CD4-positive, alpha-beta T cell (primary cell): ENCODE measurements at regions not wholly inside any gene's neighbourhood (a gene's known extent, or its start where the extent isn't known, plus 50 kb on each side); places are given as distances from the start of the nearest gene placed in this dataset.

Experiments
- ATAC-seq: fragments of 200-7000 bp; cut with Tn5 transposase; one replicate; pipeline ENCODE4 v1.10.0; 2022; ENCODE audit warnings: mild to moderate bottlenecking; ENCODE audit not compliant: poor library complexity
- CTCF ChIA-PET: fragments of 350-600 bp; sonication (Branson Sonifier 250); formaldehyde crosslinking; loops from one replicate; lab custom pipeline; 2021; ENCODE audit warnings: antibody characterized with exemption, inconsistent platforms; lab: Charles Lee
- POLR2A ChIA-PET: fragments of 350-600 bp; sonication (Branson Sonifier 250); formaldehyde crosslinking; loops from one replicate; lab custom pipeline; 2021; ENCODE audit warnings: antibody characterized with exemption, inconsistent platforms; lab: Charles Lee
- DNase-seq, 14 experiments: peaks; one replicate each; pipeline ENCODE4 v3.0.0-alpha.2; 2013 to 2020; ENCODE audit warnings: mixed read lengths in 2 of 14
- H3K27ac ChIP-seq, 2 donors: one replicate each; pipeline versions ENCODE4 v1.5.1 to v1.7.0; 2013; ENCODE audit warnings: low read length in 2 of 2, low read depth in 1 of 2, mild to moderate bottlenecking in 1 of 2
- H3K27me3 ChIP-seq, 2 experiments: 1 replicate in 1 of 2; 2 replicates in 1 of 2; pipeline versions ENCODE4 v1.6.1 to v1.7.0; 2013; ENCODE audit warnings: low read length in 2 of 2, control low read depth in 1 of 2, mild to moderate bottlenecking in 1 of 2, moderate library complexity in 1 of 2; ENCODE audit not compliant: insufficient read depth in 2 of 2, control insufficient read depth in 1 of 2
- H3K36me3 ChIP-seq: one replicate; pipeline ENCODE4 v1.6.1; 2013; ENCODE audit warnings: low read length, control low read depth; ENCODE audit not compliant: insufficient read depth
- H3K4me1 ChIP-seq: one replicate; pipeline ENCODE4 v1.6.1; 2013; ENCODE audit warnings: low read length, control low read depth; ENCODE audit not compliant: insufficient read depth
- H3K4me3 ChIP-seq: one replicate; pipeline ENCODE4 v1.5.1; 2013; ENCODE audit warnings: mild to moderate bottlenecking, low read length, moderate library complexity
- H3K9me3 ChIP-seq, 2 experiments: 1 replicate in 1 of 2; 2 replicates in 1 of 2; pipeline versions ENCODE4 v1.6.1 to v1.7.0; 2013; ENCODE audit warnings: low read length in 2 of 2, mild to moderate bottlenecking in 2 of 2, control low read depth in 1 of 2, moderate library complexity in 1 of 2; ENCODE audit not compliant: control insufficient read depth in 1 of 2, insufficient read depth in 1 of 2
- H3K27ac Mint-ChIP-seq: one replicate; pipeline ENCODE4 v1.8.0; 2020; ENCODE audit warnings: mixed read lengths
- H3K27me3 Mint-ChIP-seq: one replicate; pipeline ENCODE4 v1.8.0; 2021; ENCODE audit warnings: mixed read lengths
- H3K36me3 Mint-ChIP-seq: one replicate; pipeline ENCODE4 v1.8.0; 2021; ENCODE audit warnings: low read depth, mixed read lengths
- H3K4me1 Mint-ChIP-seq: one replicate; pipeline ENCODE4 v1.8.0; 2021; ENCODE audit warnings: low read depth, mixed read lengths
- H3K4me3 Mint-ChIP-seq: one replicate; pipeline ENCODE4 v1.8.0; 2020; ENCODE audit warnings: mild to moderate bottlenecking, mixed read lengths
- H3K9me3 Mint-ChIP-seq: one replicate; pipeline ENCODE4 v1.8.0; 2020; ENCODE audit warnings: mixed read lengths
- intact Hi-C, 2 experiments: fragments of 100-400 bp; cut with DNase I in 1 of 2; cut with micrococcal nuclease in 1 of 2; formaldehyde crosslinking; loops; one replicate each; pipeline versions ENCODE4 v1.15.1 to v1.9.0; 2023 to 2025; cut with DNase I, micrococcal nuclease
- TF ChIP-seq, protein P1 (sequence below): fragments of 200-600 bp; IDR thresholded peaks from one replicate; pipeline ENCODE4 v1.8.0; 2022; ENCODE audit warnings: antibody characterized with exemption, mild to moderate bottlenecking

DNA sequence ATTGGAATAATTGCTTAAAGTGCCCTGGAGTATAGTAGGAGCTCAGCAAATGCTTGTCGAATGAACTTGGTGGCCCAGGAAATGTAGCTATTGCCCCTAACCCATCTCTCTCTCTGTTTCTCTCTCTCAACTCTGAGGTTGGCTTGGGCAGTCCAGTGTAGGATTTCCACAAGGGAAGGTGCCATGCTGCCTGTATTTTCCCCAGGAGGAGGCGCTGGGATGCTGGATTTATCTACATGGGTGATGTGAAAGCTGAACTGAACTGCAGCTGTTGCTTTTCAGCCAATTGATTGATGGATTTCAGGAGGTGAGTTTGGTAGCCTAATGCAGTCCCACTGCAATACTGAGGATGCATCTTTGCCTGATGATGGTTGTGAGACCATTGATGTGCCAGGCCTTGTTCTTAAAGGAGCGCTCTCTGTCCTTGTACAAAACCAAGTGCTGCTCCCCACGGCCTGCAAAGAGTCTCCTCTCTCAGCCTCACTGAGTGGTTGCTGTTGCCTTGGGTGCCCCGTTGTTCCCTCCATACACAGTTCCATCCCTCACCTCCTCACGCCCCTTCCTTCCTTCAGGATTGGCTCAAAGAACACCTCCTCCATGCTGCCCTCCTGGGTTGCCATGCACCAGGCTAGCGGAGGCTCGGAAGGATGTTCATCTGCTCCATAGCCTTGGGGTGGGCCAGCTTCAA is 200.6 kb downstream of the GLRX3 start:
- no peak overlapping the region for H3K4me3 Mint-ChIP-seq
- no peak for DNase-seq

DNA sequence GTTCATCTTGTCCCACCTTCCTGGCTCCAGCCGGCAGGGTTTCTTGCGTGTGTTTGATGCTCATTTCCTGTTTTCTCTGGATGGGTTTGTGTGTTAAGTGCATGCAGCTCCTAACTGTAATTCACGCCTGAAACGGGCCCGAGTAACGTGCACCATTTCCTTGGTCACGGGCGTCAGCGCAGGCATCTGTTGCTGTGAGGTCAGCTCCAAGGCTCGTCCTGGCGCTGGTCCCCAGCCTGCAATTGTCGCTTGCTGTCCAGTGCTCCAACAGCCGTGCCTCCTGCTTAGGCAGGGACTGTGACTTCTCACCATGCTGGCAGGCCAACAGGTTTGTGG is 201.1 kb downstream of the GLRX3 start:
- H3K4me1 Mint-ChIP-seq = no peaks in the 10 kb centered on the region
- Histone ChIP-seq H3K27me3 (peaks cover 0 to 4% of the 10 kb centered on the region in 2 experiments), H3K4me3 (no peak overlapping the region), H3K9me3 (peaks cover 0 to 47% of the 10 kb centered on the region in 2 experiments), H3K27ac (no peak overlapping the region), H3K4me1 (no peaks in the 10 kb centered on the region), H3K36me3 (no peaks in the 10 kb centered on the region)
- no peak overlapping the region for H3K27ac Mint-ChIP-seq
- peaks cover 40% of the 10 kb centered on the region for H3K27me3 Mint-ChIP-seq
- CTCF ChIA-PET = no interaction called here
- ATAC-seq (no peak), DNase-seq (no peak)
- H3K36me3 Mint-ChIP-seq = no peaks in the 10 kb centered on the region
- TF ChIP-seq, protein P1, sequence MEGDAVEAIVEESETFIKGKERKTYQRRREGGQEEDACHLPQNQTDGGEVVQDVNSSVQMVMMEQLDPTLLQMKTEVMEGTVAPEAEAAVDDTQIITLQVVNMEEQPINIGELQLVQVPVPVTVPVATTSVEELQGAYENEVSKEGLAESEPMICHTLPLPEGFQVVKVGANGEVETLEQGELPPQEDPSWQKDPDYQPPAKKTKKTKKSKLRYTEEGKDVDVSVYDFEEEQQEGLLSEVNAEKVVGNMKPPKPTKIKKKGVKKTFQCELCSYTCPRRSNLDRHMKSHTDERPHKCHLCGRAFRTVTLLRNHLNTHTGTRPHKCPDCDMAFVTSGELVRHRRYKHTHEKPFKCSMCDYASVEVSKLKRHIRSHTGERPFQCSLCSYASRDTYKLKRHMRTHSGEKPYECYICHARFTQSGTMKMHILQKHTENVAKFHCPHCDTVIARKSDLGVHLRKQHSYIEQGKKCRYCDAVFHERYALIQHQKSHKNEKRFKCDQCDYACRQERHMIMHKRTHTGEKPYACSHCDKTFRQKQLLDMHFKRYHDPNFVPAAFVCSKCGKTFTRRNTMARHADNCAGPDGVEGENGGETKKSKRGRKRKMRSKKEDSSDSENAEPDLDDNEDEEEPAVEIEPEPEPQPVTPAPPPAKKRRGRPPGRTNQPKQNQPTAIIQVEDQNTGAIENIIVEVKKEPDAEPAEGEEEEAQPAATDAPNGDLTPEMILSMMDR = no peak
- H3K4me3 Mint-ChIP-seq = no peak overlapping the region
- H3K9me3 Mint-ChIP-seq = no peaks in the 10 kb centered on the region
- POLR2A ChIA-PET = no interaction called here
- intact Hi-C loops = no loop called here

More for the DNA sequence above, 200.6 kb downstream of the GLRX3 start:
- ChIA-PET POLR2A (no interaction called here), CTCF (no interaction called here)
- Histone ChIP-seq H3K27me3 (peaks cover 0 to 4% of the 10 kb centered on the region in 2 experiments), H3K4me3 (no peak overlapping the region), H3K4me1 (no peaks in the 10 kb centered on the region), H3K9me3 (peaks cover 0 to 49% of the 10 kb centered on the region in 2 experiments), H3K36me3 (no peaks in the 10 kb centered on the region), H3K27ac (no peak overlapping the region)
- intact Hi-C loops = no loop called here
- Mint-ChIP-seq H3K9me3 (no peaks in the 10 kb centered on the region), H3K27ac (no peak overlapping the region), H3K36me3 (no peaks in the 10 kb centered on the region), H3K27me3 (peaks cover 35% of the 10 kb centered on the region), H3K4me1 (no peaks in the 10 kb centered on the region)
- ATAC-seq = no peak
- TF ChIP-seq, protein P1 = no peak

DNA sequence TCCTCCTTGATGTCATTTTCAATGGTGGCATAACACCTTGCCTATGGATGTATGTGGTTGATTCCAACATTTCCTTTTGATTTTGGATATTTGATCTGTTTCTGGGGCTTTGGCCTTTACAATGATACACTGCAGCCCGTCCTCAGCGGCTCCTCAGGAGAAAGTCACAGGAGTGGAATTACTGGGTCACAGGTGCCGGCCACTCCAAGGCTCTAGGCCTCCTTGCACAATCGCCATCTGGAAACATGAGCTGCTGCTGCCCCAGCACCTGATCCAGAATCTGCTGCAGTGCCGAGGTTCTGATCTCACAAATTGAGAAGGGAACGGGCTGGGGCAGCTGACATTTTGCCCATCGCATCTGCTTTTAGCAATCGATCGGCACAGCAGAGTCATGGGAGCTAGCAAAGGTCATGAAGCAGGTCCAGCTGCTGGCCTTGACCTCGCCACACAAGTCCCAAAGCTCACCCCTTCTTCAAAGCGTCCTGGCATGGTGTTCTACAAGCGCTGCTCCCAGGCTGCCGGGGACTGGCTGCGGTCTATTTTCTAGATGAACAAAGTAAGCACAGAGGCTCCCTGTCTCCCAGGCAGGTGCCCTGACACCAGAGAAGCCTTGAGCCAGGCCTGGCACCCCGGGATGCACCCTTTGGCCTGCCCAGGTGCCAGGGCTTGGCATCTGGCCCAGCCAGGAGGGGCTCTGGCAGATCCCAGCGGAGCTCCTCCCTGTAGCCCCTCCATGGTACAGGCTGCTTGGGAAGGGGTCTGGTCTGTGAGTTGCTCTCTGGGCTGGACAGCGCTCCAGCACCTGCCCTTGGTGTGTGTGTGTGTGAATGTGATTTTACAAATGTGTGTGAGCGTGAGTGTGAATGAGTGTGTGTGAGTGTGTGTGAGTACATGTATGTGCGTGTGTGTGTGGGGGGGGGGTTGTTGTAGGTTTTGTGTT is 201.8 kb downstream of the GLRX3 start:
- Histone ChIP-seq H3K9me3 (peaks cover 0 to 47% of the 10 kb centered on the region in 2 experiments), H3K4me1 (no peaks in the 10 kb centered on the region), H3K4me3 (no peak overlapping the region), H3K27ac (no peak overlapping the region), H3K27me3 (peaks cover 0 to 4% of the 10 kb centered on the region in 2 experiments), H3K36me3 (no peaks in the 10 kb centered on the region)
- ChIA-PET POLR2A (no interaction called here), CTCF (no interaction called here)
- intact Hi-C loops = no loop called here
- no peaks in the 10 kb centered on the region for H3K9me3 Mint-ChIP-seq
- H3K36me3 Mint-ChIP-seq = no peaks in the 10 kb centered on the region
- ATAC-seq (no peak), DNase-seq (no peak)
- TF ChIP-seq, protein P1 = no peak
- no peak overlapping the region for H3K4me3 Mint-ChIP-seq
- H3K27me3 Mint-ChIP-seq = peaks cover 42% of the 10 kb centered on the region
- no peaks in the 10 kb centered on the region for H3K4me1 Mint-ChIP-seq
- no peak overlapping the region for H3K27ac Mint-ChIP-seq
